Transverse colon (tissue), 4 donors: ENCODE measurements at regions not wholly inside any gene's neighbourhood (a gene's known extent, or its start where the extent isn't known, plus 50 kb on each side); places are given as distances from the start of the nearest gene placed in this dataset.
"Not testable (repeated sequence)": the region's sequence is repeated elsewhere in the genome, so short reads cannot be mapped to it uniquely, and the experiment has no call there.

Experiments
- DNase-seq: peaks from one replicate; pipeline ENCODE4 v3.0.0-alpha.2; 2019
- H3K27ac ChIP-seq, 4 donors: fragments of 200-600 bp; sonication (generic); 2 replicates each; pipeline ENCODE4 v1.5.1; 2016 to 2018; ENCODE audit warnings: inconsistent platforms in 4 of 4
- H3K27me3 ChIP-seq: fragments of 200-600 bp; sonication (generic); 2 replicates; pipeline ENCODE4 v1.5.1; 2017; ENCODE audit warnings: inconsistent platforms
- H3K36me3 ChIP-seq, 4 donors: fragments of 200-600 bp; sonication (generic); 2 replicates each; pipeline ENCODE4 v1.5.1; 2017 to 2019; ENCODE audit warnings: inconsistent platforms in 4 of 4
- H3K4me1 ChIP-seq, 4 donors: fragments of 200-600 bp; sonication (generic); 2 replicates each; pipeline ENCODE4 v1.5.1; 2017 to 2020; ENCODE audit warnings: inconsistent platforms in 4 of 4
- H3K4me3 ChIP-seq, 4 donors: fragments of 200-600 bp; sonication (generic); 1 replicate in 1 of 4; 2 replicates in 3 of 4; pipeline versions ENCODE4 v1.5.1 to v1.6.1; 2017 to 2019; ENCODE audit warnings: inconsistent platforms in 4 of 4
- H3K9me3 ChIP-seq, 2 donors: fragments of 200-600 bp; sonication (generic); 2 replicates each; pipeline ENCODE4 v1.5.1; 2017 to 2019; ENCODE audit warnings: inconsistent platforms in 2 of 2
- EP300 ChIP-seq: sonication (generic); formaldehyde crosslinking; IDR thresholded peaks from one replicate; pipeline ENCODE4 v1.6.1; 2017; ENCODE audit warnings: antibody characterized with exemption, low read depth
- POLR2A ChIP-seq: fragments of 450-650 bp; IDR thresholded peaks from one replicate; pipeline ENCODE4 v1.6.1; 2016; ENCODE audit warnings: antibody characterized with exemption, mild to moderate bottlenecking, moderate library complexity
- POLR2AphosphoS5 ChIP-seq, 3 donors: sonication (generic); formaldehyde crosslinking; IDR thresholded peaks; one replicate each; pipeline ENCODE4 v1.6.1; 2016; ENCODE audit warnings: antibody characterized with exemption in 3 of 3
- WGBS, 2 donors: methylation state at CpG; one replicate each; pipeline ENCODE4 v1.1.5; 2018; ENCODE audit warnings: low coverage in 1 of 2; 5-methylcytosine and 5-hydroxymethylcytosine counted together
- in situ Hi-C, 4 donors: fragments of 200-750 bp; cut with MboI; loops; one replicate each; pipeline versions ENCODE4 v1.15.0 to v1.15.1; 2017; ENCODE audit warnings: low sequenced_read_pairs in 3 of 4, low pct_ligation_motif_present in 1 of 4, low pct_unique_long_range_greater_than_20kb in 1 of 4
- intact Hi-C: fragments of 100-400 bp; cut with DNase I; formaldehyde crosslinking; loops from one replicate; pipeline ENCODE4 v1.15.1; 2023; ENCODE audit warnings: low total_unique reads
- TF ChIP-seq, protein P1 (sequence below), 5 experiments: fragments of 200-600 bp in 3 of 5; fragments of 450-650 bp in 2 of 5; sonication (generic) in 3 of 5; IDR thresholded peaks; 1 replicate in 2 of 5; 2 replicates in 3 of 5; pipeline ENCODE4 v1.5.1; 2016 to 2017; ENCODE audit warnings: antibody characterized with exemption in 5 of 5, inconsistent platforms in 3 of 5, mild to moderate bottlenecking in 2 of 5, moderate library complexity in 1 of 5

DNA sequence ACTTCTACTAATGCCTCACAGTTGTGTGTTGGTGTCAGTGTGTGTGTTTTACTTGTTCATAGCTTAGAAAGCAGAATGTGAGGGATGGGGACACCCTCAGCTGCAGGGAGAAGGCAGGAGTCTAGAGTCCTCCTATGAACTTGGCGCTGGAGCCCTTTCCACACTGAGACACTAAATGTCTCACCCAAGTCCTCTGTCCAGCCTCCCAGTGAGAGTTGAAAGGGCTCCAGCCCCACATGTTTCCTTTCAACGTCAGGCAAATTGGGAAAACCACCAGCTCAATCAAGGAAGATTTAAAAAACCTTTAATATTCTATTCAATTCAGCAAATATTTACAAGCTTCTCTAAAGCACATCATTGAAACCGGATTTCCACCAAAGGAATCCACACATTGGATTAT is 167.6 kb upstream of the MSX2 start:
- Histone ChIP-seq H3K4me1 (no peaks in the 10 kb centered on the region), H3K4me3 (no peak overlapping the region), H3K36me3 (no peaks in the 10 kb centered on the region), H3K9me3 (no peaks in the 10 kb centered on the region), H3K27ac (no peak overlapping the region), H3K27me3 (peaks cover 12% of the 10 kb centered on the region)
- intact Hi-C loops (no loop called here), in situ Hi-C loops (no loop called here)
- TF ChIP-seq POLR2AphosphoS5 (IDR thresholded peaks at IDR 0.05) = no peak
- WGBS, 2 donors = 56 to 72% methylated on average over 3 of the region's 3 CpGs
- DNase-seq = no peak

DNA sequence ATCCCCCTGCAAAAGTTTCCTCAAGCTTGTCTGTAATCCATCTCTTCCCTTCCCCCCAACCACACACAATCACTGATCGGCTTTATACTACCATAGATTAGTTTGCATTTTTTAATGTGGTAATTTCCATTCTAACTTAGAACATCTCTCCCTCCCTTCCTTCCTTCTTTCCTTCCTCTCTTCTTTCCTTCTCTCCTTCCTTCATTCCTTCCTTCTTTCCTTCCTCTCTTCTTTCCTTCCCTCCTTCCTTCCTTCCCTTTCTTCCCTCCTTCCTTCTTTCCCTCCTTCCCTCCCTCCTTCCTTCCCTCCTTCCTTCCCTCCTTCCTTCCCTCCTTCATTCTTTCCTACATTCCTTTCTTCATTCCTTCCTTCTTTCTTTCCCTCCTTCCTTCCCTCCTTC is 166.2 kb upstream of the MSX2 start:
- H3K27me3 ChIP-seq = peaks cover 16% of the 10 kb centered on the region
- H3K36me3 ChIP-seq = no peaks in the 10 kb centered on the region
- H3K9me3 ChIP-seq = no peaks in the 10 kb centered on the region
- no peaks in the 10 kb centered on the region for H3K4me1 ChIP-seq
- TF ChIP-seq EP300 = no peak
- TF ChIP-seq, protein P1, sequence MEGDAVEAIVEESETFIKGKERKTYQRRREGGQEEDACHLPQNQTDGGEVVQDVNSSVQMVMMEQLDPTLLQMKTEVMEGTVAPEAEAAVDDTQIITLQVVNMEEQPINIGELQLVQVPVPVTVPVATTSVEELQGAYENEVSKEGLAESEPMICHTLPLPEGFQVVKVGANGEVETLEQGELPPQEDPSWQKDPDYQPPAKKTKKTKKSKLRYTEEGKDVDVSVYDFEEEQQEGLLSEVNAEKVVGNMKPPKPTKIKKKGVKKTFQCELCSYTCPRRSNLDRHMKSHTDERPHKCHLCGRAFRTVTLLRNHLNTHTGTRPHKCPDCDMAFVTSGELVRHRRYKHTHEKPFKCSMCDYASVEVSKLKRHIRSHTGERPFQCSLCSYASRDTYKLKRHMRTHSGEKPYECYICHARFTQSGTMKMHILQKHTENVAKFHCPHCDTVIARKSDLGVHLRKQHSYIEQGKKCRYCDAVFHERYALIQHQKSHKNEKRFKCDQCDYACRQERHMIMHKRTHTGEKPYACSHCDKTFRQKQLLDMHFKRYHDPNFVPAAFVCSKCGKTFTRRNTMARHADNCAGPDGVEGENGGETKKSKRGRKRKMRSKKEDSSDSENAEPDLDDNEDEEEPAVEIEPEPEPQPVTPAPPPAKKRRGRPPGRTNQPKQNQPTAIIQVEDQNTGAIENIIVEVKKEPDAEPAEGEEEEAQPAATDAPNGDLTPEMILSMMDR (IDR thresholded peaks at IDR 0.05) = no peak
- TF ChIP-seq POLR2A = no peak
- TF ChIP-seq POLR2AphosphoS5 (IDR thresholded peaks at IDR 0.05) = no peak
- in situ Hi-C loops = no loop called here
- no peak for DNase-seq
- no peak overlapping the region for H3K4me3 ChIP-seq
- intact Hi-C loops = no loop called here
- WGBS, 2 donors = 85 to 87% methylated on average over 1 of the region's 1 CpG
- H3K27ac ChIP-seq = no peak overlapping the region

DNA sequence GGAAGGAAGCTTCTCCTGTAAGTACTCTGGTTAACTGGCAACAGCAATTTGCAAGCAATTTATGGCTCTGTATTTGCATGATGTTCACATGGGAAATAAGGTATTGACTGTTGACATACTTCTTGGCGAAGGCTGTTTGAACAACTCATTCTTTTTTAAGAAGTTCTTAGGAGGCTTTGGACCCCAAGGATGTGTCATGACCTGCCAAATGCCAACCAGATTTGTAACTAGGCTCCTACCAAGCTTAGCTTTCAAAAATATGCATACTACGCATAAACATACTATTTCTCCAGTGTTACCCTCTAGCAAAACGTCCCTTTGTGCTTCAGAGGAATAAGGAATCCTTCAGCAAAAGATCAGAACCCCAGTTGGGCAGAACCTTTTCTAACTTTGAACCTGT is 165.2 kb upstream of the MSX2 start:
- 49 to 69% methylated on average over 2 to 3 of the region's 3 CpGs for WGBS, 2 donors
- Histone ChIP-seq H3K9me3 (no peaks in the 10 kb centered on the region), H3K4me3 (no peak overlapping the region), H3K36me3 (no peaks in the 10 kb centered on the region), H3K27me3 (peaks cover 16% of the 10 kb centered on the region), H3K27ac (no peak overlapping the region), H3K4me1 (no peaks in the 10 kb centered on the region)
- TF ChIP-seq EP300 (no peak), POLR2A (no peak), POLR2AphosphoS5 (IDR thresholded peaks at IDR 0.05) (no peak)
- TF ChIP-seq, protein P1 (IDR thresholded peaks at IDR 0.05) = no peak
- in situ Hi-C loops = no loop called here
- no peak for DNase-seq
- intact Hi-C loops = no loop called here

GRCh38 chr5:174559566-174560090 is 164.8 kb upstream of the MSX2 start:
- H3K9me3 ChIP-seq = no peaks in the 10 kb centered on the region
- no peaks in the 10 kb centered on the region for H3K36me3 ChIP-seq
- H3K27me3 ChIP-seq = peaks cover 20% of the 10 kb centered on the region
- TF ChIP-seq EP300 = no peak
- TF ChIP-seq POLR2A = no peak
- TF ChIP-seq POLR2AphosphoS5 (IDR thresholded peaks at IDR 0.05) = no peak
- TF ChIP-seq, protein P1 (IDR thresholded peaks at IDR 0.05) = no peak
- DNase-seq = no peak
- no peak overlapping the region for H3K4me3 ChIP-seq
- in situ Hi-C loops = no loop called here
- WGBS, 2 donors = 85% methylated on average over 5 of the region's 5 CpGs; no CpG with 5 or more reads in 1 of the 2 donors
- H3K4me1 ChIP-seq = no peaks in the 10 kb centered on the region
- intact Hi-C loops = no loop called here
- H3K27ac ChIP-seq = no peak overlapping the region

DNA sequence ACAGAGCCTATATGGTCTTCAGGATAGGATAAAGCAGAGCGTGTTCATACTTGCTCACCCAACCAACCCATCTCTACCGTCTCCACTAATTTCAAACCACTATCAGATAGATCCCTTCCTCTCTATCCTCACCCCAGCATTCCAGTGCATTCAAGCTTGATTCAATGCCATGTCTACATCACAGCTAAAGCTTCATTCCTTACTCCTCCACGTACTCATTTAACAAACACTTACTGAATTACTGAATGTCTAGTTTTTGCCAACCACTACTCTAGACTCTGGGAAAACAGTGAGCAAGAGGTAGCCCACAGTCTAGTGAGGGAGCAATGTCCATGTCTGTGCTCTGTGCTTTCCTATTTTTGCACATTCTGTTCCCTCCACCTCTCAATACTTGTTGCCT is 163.5 kb upstream of the MSX2 start:
- Histone ChIP-seq H3K36me3 (no peaks in the 10 kb centered on the region), H3K27me3 (peaks cover 25% of the 10 kb centered on the region), H3K4me1 (no peaks in the 10 kb centered on the region), H3K4me3 (no peak overlapping the region), H3K27ac (no peak overlapping the region), H3K9me3 (no peaks in the 10 kb centered on the region)
- in situ Hi-C loops (no loop called here), intact Hi-C loops (no loop called here)
- TF ChIP-seq POLR2AphosphoS5 (IDR thresholded peaks at IDR 0.05) = no peak
- no peak for TF ChIP-seq POLR2A
- 60 to 89% methylated on average over 1 to 3 of the region's 3 CpGs for WGBS, 2 donors
- no peak for DNase-seq

DNA sequence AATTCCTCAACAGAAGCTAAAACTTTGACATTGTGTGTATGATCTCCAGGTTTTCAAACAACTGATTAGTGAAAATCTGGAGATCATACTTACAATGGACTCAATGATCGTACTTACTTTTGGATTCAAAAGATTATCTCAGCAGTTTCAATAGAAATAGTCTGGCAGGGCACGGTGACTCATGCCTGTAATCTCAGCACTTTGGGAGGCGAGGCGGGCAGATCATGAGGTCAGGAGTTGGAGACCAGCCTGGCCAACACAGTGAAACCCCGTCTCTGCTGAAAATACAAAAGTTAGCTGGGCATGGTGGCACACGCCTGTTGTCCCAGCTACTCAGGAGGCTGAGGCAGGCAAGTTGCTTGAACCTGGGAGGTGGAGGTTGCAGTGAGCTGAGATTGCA is 161.3 kb upstream of the MSX2 start:
- in situ Hi-C loops, H3K9me3 ChIP-seq, H3K27ac ChIP-seq, H3K4me1 ChIP-seq, H3K4me3 ChIP-seq, H3K36me3 ChIP-seq, DNase-seq, intact Hi-C loops: not testable (repeated sequence)
- 73 to 74% methylated on average over 2 to 6 of the region's 6 CpGs for WGBS, 2 donors
- peaks cover 25% of the 10 kb centered on the region for H3K27me3 ChIP-seq
